ENCODE measurements at regions not wholly inside any gene's neighbourhood (a gene's known extent, or its start where the extent isn't known, plus 50 kb on each side); places are given as distances from the start of the nearest gene placed in this dataset.
A peak's percentile ranks its signal among the peaks of the same experiment; 100 is the strongest.

DNA sequence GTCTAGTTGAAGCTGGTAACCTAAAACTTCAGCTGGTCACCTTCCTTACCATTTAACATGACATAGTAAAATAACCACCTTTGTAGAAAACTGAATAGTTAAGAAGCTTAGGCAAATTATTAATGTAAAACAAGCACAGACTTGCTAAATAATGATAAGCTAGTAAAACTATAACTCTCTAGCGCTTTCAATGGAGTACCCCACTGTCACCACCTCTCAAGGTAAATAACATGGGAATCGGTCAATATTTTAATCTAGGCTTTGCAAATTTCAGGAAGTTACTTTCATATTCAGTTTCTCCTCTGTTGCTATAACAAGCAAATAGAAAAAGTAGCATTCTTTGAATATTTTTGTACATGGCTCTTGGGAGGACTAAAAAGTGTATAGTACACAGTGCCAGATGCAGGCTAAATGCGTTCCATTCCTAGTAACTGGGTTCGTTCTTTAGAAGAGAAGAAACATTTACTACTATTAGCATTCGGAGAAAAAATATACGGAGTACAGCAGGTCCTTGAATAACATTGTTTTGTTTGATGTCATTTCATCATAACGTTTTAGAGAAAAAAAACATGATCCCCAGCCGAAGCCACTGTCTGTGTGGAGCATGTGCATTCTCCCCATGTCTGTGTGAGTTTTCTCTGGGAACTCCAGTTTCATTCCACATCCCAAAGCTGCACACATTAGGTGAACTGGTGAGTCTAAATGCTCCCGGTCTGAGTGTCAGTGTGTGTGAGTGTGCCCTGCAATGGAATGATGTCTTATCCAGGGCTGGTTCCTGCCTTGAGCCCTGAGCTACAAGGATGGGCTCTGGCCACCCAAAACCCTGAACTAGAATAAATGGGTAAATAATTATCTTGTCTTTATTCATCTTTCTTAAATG is 52.5 kb downstream of the EPRS1 start:
- no peak for DNase-seq (ENCODE audit: low read depth in 4 of 4, low spot score in 2 of 4)

- no peak for DNase-seq (ENCODE audit: low read depth in 4 of 4, low spot score in 2 of 4)
Observed at GRCh38 chr1:219991919-219992318, 54.4 kb downstream of the EPRS1 start.

DNA sequence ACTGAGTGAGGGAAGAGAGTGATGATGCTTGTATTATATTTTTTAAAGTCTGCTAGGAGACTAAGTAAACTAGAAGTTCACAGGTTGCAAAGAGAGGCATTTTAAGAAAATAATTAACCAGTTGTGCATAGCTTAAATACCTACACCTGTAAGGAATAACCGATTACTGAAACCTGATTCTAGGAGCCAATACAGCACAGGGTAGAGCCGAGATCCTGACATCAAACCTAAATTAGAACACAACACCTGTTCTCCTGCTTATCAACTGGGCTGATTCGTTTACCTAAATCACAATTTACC is 54.8 kb downstream of the EPRS1 start:
- no peak for DNase-seq (ENCODE audit: low read depth in 4 of 4, low spot score in 2 of 4)

DNA sequence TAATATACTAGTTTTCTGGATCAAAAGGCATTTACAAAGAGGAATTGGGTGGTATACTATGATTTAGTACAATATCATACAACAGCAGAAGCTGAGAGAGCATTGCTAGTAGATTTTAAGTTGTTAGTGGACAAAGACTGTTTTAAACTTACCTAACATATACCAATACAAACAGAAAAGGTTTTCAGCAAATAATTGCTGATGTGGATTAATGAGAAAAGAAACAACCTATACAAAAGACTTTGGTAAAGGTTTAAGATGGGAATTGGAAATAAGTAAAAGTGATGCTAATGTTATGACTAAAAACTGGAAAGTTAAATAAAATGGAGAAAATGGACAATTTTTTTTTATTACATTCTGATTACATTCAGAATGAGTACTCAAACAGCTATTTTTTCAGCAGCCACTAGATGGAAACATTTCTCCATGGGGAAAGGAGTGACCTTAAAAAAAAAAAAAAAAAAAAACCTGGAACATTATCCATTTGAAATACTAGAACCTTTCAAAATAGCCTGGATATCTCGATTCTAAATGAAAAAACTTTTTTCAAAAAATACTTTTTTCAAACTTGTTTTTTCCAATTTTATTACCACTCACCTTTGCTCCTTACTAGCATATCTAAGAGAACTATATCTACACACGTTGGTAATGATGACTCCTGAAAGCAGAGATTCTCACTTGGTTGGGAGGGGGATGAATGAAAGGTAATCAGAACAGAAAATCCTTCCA is 55.4 kb downstream of the EPRS1 start:
- peak in 2 of 4 donors; percentile 9 to 28 for DNase-seq (ENCODE audit: low read depth in 4 of 4, low spot score in 2 of 4)

- no peak for DNase-seq (ENCODE audit: low read depth in 4 of 4, low spot score in 2 of 4)
Observed at GRCh38 chr1:219989766-219990165, 56.5 kb downstream of the EPRS1 start.

- no peak for DNase-seq (ENCODE audit: low read depth in 4 of 4, low spot score in 2 of 4)
Observed at GRCh38 chr1:219988818-219989217, 57.5 kb downstream of the EPRS1 start.

- no peak for DNase-seq (ENCODE audit: low read depth in 4 of 4, low spot score in 2 of 4)
Observed at GRCh38 chr1:219988387-219988786, 57.9 kb downstream of the EPRS1 start.

DNA sequence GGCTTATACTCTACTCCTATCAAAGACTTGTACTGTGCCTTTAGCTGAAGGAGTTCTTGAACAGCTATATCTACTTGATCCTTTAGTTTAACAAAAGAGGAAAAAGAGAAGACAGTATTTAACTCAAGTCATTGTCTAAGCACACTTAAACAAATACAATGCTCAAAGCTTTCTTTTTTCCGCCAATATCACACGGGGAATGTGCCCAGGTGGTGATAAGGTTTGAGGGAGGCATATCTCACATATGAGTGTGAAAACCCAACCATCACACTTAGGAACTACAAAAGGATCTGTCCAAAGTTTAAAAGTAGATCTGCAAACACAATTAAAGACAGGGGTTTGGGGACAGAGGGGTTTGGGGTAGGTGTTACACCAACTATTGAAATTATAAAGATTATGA is 59.0 kb upstream of the SLC30A10 start:
- no peak for DNase-seq (ENCODE audit: low read depth in 4 of 4, low spot score in 2 of 4)

DNA sequence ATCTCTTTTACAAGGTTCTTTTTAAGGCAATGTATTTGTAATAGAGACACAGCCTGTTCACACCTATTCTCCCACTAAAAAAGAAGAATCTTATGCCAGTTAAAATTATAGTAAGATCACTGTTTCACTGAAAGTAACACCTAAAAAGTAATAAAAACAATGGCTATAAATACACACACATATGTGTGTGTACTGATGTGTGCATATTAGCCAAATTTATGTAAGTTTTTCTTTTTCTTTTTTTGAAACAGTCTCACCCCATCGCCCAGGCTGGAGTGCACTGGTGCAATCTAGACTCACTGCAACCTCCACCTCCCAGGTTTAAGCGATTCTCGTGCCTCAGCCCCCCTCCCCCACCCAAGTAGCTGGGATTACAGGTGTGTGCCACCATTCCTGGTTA is 56.8 kb upstream of the SLC30A10 start:
- no peak for DNase-seq (ENCODE audit: low read depth in 4 of 4, low spot score in 2 of 4)
